ENCODE measurements at regions not wholly inside any gene's neighbourhood (a gene's known extent, or its start where the extent isn't known, plus 50 kb on each side); places are given as distances from the start of the nearest gene placed in this dataset.

GRCh38 chr7:85426487-85426960, 239.7 kb upstream of the SEMA3D start:
- no peak overlapping the region for H4K91ac ChIP-seq (replicated peaks; ENCODE audit: insufficient read length, low read length)
- no peaks in the 10 kb centered on the region for H3K79me1 ChIP-seq (ENCODE audit: low read depth, low read length)
- no peak overlapping the region for H3K4ac ChIP-seq (replicated peaks; ENCODE audit: insufficient read length, low read depth, low read length)
- H3K9me3 ChIP-seq (ENCODE audit: insufficient read depth in 2 of 2, low read depth in 1 of 2, low read length in 1 of 2): no peaks in the 10 kb centered on the region
- H3K4me3 ChIP-seq (ENCODE audit: extremely low read depth in 1 of 4, insufficient read depth in 2 of 4, low read depth in 3 of 4, low read length in 4 of 4): no peak overlapping the region
- no peak overlapping the region for H3K18ac ChIP-seq (ENCODE audit: extremely low read depth, low read length)
- H3K4me2 ChIP-seq (ENCODE audit: insufficient read depth in 1 of 2, low read depth in 2 of 2, low read length in 2 of 2): no peak overlapping the region
- no peaks in the 10 kb centered on the region for H3K27me3 ChIP-seq (replicated peaks in 1 of 4; ENCODE audit: control insufficient read depth in 3 of 4, extremely low read depth in 1 of 4, insufficient read depth in 3 of 4, low read length in 3 of 4)
- H3K79me2 ChIP-seq (ENCODE audit: control insufficient read depth in 1 of 2, insufficient read depth in 2 of 2, low read length in 2 of 2): no peaks in the 10 kb centered on the region
- no peak overlapping the region for H2BK12ac ChIP-seq (ENCODE audit: low read depth, low read length)
- H2BK5ac ChIP-seq (ENCODE audit: low read depth, low read length): no peak overlapping the region
- H3K14ac ChIP-seq (ENCODE audit: insufficient read length): no peak overlapping the region
- FAIRE-seq (no peak), DNase-seq (ENCODE audit: low read depth in 1 of 2, low spot score in 2 of 2) (no peak)
- H4K8ac ChIP-seq (ENCODE audit: extremely low read depth, insufficient read depth, low read length): no peak overlapping the region
- H3K4me1 ChIP-seq (replicated peaks in 1 of 4; ENCODE audit: control insufficient read depth in 3 of 4, insufficient read depth in 4 of 4, low read length in 3 of 4): no peaks in the 10 kb centered on the region
- H2BK120ac ChIP-seq (replicated peaks; ENCODE audit: low read depth, low read length): no peak overlapping the region
- H3K23me2 ChIP-seq (ENCODE audit: low read depth, low read length): no peaks in the 10 kb centered on the region
- H4K20me1 ChIP-seq (replicated peaks in 1 of 2; ENCODE audit: control insufficient read depth in 1 of 2, insufficient read depth in 2 of 2, low read length in 2 of 2): no peaks in the 10 kb centered on the region
- 93% methylated on average over 2 of the region's 2 CpGs; no CpG with 5 or more reads in 1 of the 2 experiments for WGBS, 2 experiments (ENCODE audit: extremely low coverage in 1 of 2, insufficient coverage in 1 of 2, insufficient read length in 1 of 2, insufficient replicate concordance in 2 of 2, low coverage in 1 of 2, low lambda C conversion rate in 2 of 2, missing lambda C conversion rate in 1 of 2)
- H2AK5ac ChIP-seq (ENCODE audit: low read depth, low read length): no peak overlapping the region
- CTCF ChIA-PET (ENCODE audit: partially characterized antibody): no interaction called here
- H2BK20ac ChIP-seq (ENCODE audit: low read length): no peak overlapping the region
- no peak overlapping the region for H4K5ac ChIP-seq (ENCODE audit: insufficient read length, low read depth, low read length)
- H2AFZ ChIP-seq (ENCODE audit: low read length): peak overlapping the region; percentile 39; the same call in 1 of the 2 replicates
- H3K36me3 ChIP-seq (ENCODE audit: control insufficient read depth in 2 of 4, insufficient read depth in 4 of 4, low read length in 3 of 4): no peaks in the 10 kb centered on the region
- POLR2A ChIA-PET (ENCODE audit: partially characterized antibody): no interaction called here
- H3K27ac ChIP-seq (ENCODE audit: low read depth, low read length): no peak overlapping the region
- H3K9ac ChIP-seq (replicated peaks in 1 of 4; ENCODE audit: extremely low read depth in 1 of 4, low read depth in 3 of 4, low read length in 3 of 4): no peak overlapping the region
- H2BK15ac ChIP-seq (ENCODE audit: low read length): no peak overlapping the region
- H3K23ac ChIP-seq (ENCODE audit: insufficient read length): no peak overlapping the region
- H3K56ac ChIP-seq (replicated peaks; ENCODE audit: insufficient read length, low read depth, low read length): no peak overlapping the region
- TF ChIP-seq ATF3 (IDR thresholded peaks at IDR 0.05; ENCODE audit: insufficient read depth, low read depth, low read length): no peak
- no peak for TF ChIP-seq SP4 (IDR thresholded peaks at IDR 0.05; ENCODE audit: low read length)
- TF ChIP-seq, protein P1, sequence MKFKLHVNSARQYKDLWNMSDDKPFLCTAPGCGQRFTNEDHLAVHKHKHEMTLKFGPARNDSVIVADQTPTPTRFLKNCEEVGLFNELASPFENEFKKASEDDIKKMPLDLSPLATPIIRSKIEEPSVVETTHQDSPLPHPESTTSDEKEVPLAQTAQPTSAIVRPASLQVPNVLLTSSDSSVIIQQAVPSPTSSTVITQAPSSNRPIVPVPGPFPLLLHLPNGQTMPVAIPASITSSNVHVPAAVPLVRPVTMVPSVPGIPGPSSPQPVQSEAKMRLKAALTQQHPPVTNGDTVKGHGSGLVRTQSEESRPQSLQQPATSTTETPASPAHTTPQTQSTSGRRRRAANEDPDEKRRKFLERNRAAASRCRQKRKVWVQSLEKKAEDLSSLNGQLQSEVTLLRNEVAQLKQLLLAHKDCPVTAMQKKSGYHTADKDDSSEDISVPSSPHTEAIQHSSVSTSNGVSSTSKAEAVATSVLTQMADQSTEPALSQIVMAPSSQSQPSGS (IDR thresholded peaks at IDR 0.05; ENCODE audit: low read length): no peak
- TF ChIP-seq KDM1A (IDR thresholded peaks at IDR 0.05; ENCODE audit: borderline replicate concordance, low read length): no peak
- TF ChIP-seq GABPA (IDR thresholded peaks at IDR 0.05; ENCODE audit: borderline replicate concordance, insufficient read depth, low read length): no peak
- TF ChIP-seq RNF2 (IDR thresholded peaks at IDR 0.05; ENCODE audit: borderline replicate concordance, low read depth, low read length, missing control alignments, poor library complexity, severe bottlenecking): no peak
- TF ChIP-seq CBX5 (IDR thresholded peaks at IDR 0.05; ENCODE audit: low read depth, low read length): no peak
- TF ChIP-seq POLR2AphosphoS5 (IDR thresholded peaks at IDR 0.05; ENCODE audit: low read depth, low read length): no peak
- no peak for TF ChIP-seq PHF8 (conservative IDR thresholded peaks at IDR 0.05; ENCODE audit: low read depth, low read length)
- TF ChIP-seq BCL11A (IDR thresholded peaks at IDR 0.05; ENCODE audit: low read depth in 2 of 2, low read length in 2 of 2): no peak
- TF ChIP-seq GTF2F1 (IDR thresholded peaks at IDR 0.05; ENCODE audit: borderline replicate concordance, low read depth, low read length): no peak
- TF ChIP-seq NRF1 (IDR thresholded peaks at IDR 0.05; ENCODE audit: low read depth, low read length): no peak

Data from H1 (cell line).